WTC11 (cell line): ENCODE measurements at regions not wholly inside any gene's neighbourhood (a gene's known extent, or its start where the extent isn't known, plus 50 kb on each side); places are given as distances from the start of the nearest gene placed in this dataset.

Experiments
- FOXK1 ChIP-seq: sonication (generic); formaldehyde crosslinking; IDR thresholded peaks from 2 replicates; pipeline ENCODE4 v1.8.0; 2022; ENCODE audit warnings: mild to moderate bottlenecking, moderate library complexity, missing genetic modification reagents
- JAZF1 ChIP-seq: fragments of 250-450 bp; sonication (Bioruptor Pico); IDR thresholded peaks from 2 replicates; pipeline ENCODE4 v1.9.0; 2021; ENCODE audit warnings: moderate library complexity, mild to moderate bottlenecking, inconsistent platforms
- JUN ChIP-seq: sonication (generic); formaldehyde crosslinking; IDR thresholded peaks from 2 replicates; pipeline ENCODE4 v1.8.0; 2023; ENCODE audit warnings: mild to moderate bottlenecking, missing genetic modification reagents
- NFE2L1 ChIP-seq: sonication (generic); formaldehyde crosslinking; IDR thresholded peaks from 2 replicates; pipeline ENCODE4 v1.8.1; 2023; ENCODE audit warnings: missing genetic modification reagents
- NR2C2 ChIP-seq: sonication (generic); formaldehyde crosslinking; IDR thresholded peaks from 2 replicates; pipeline ENCODE4 v1.8.0; 2022; ENCODE audit warnings: mild to moderate bottlenecking, missing genetic modification reagents
- SP1 ChIP-seq: sonication (generic); formaldehyde crosslinking; conservative IDR thresholded peaks from 2 replicates; pipeline ENCODE4 v1.8.1; 2022; ENCODE audit warnings: missing genetic modification reagents
- TF ChIP-seq, protein P1 (sequence below): fragments of 200-600 bp; IDR thresholded peaks from 2 replicates; pipeline ENCODE4 v1.8.0; 2022; ENCODE audit warnings: antibody characterized with exemption
- TF ChIP-seq, protein P2 (sequence below): sonication (generic); formaldehyde crosslinking; IDR thresholded peaks from 2 replicates; pipeline ENCODE4 v1.8.1; 2023; ENCODE audit warnings: mild to moderate bottlenecking, missing genetic modification reagents, moderate library complexity
- TF ChIP-seq, protein P3 (sequence below): sonication (generic); formaldehyde crosslinking; IDR thresholded peaks from 2 replicates; pipeline ENCODE4 v1.8.0; 2022; ENCODE audit warnings: mild to moderate bottlenecking, missing genetic modification reagents
- TF ChIP-seq, protein P4 (sequence below): sonication (generic); formaldehyde crosslinking; IDR thresholded peaks from 2 replicates; pipeline ENCODE4 v1.8.0; 2023; ENCODE audit warnings: missing genetic modification reagents, mild to moderate bottlenecking, borderline replicate concordance
- TF ChIP-seq, protein P5 (sequence below): sonication (generic); formaldehyde crosslinking; conservative IDR thresholded peaks from 2 replicates; pipeline ENCODE4 v1.8.1; 2023; ENCODE audit warnings: mild to moderate bottlenecking, low read depth, missing genetic modification reagents, moderate library complexity
- TF ChIP-seq, protein P6 (sequence below): sonication (generic); formaldehyde crosslinking; IDR thresholded peaks from 2 replicates; pipeline ENCODE4 v1.8.1; 2023; ENCODE audit warnings: mild to moderate bottlenecking, moderate library complexity, missing genetic modification reagents

DNA sequence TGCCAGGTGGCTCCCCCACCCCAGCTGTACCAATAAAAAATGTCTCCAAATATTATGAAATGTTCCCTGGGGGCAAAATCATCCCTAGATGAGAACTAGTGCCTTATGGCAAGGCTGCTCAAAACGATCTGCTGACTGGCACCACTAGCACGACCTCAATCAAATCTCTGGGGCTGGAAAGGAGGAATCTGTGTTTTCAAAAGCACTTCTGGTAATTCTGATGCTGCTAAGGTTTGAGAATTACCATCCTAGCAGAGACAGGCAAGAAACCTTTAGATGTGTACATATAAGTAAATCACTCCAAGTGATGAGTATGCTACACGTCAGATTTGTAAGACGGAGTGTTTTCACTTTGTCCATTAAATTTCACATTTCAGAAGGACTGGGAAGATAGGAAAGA is 360.1 kb upstream of the THRB start:
- TF ChIP-seq, protein P1, sequence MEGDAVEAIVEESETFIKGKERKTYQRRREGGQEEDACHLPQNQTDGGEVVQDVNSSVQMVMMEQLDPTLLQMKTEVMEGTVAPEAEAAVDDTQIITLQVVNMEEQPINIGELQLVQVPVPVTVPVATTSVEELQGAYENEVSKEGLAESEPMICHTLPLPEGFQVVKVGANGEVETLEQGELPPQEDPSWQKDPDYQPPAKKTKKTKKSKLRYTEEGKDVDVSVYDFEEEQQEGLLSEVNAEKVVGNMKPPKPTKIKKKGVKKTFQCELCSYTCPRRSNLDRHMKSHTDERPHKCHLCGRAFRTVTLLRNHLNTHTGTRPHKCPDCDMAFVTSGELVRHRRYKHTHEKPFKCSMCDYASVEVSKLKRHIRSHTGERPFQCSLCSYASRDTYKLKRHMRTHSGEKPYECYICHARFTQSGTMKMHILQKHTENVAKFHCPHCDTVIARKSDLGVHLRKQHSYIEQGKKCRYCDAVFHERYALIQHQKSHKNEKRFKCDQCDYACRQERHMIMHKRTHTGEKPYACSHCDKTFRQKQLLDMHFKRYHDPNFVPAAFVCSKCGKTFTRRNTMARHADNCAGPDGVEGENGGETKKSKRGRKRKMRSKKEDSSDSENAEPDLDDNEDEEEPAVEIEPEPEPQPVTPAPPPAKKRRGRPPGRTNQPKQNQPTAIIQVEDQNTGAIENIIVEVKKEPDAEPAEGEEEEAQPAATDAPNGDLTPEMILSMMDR: no peak
- TF ChIP-seq, protein P2, sequence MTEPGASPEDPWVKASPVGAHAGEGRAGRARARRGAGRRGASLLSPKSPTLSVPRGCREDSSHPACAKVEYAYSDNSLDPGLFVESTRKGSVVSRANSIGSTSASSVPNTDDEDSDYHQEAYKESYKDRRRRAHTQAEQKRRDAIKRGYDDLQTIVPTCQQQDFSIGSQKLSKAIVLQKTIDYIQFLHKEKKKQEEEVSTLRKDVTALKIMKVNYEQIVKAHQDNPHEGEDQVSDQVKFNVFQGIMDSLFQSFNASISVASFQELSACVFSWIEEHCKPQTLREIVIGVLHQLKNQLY (CRISPR knock-in tag): no peak
- TF ChIP-seq, protein P3, sequence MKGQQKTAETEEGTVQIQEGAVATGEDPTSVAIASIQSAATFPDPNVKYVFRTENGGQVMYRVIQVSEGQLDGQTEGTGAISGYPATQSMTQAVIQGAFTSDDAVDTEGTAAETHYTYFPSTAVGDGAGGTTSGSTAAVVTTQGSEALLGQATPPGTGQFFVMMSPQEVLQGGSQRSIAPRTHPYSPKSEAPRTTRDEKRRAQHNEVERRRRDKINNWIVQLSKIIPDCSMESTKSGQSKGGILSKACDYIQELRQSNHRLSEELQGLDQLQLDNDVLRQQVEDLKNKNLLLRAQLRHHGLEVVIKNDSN (CRISPR knock-in tag): no peak
- TF ChIP-seq, protein P4, sequence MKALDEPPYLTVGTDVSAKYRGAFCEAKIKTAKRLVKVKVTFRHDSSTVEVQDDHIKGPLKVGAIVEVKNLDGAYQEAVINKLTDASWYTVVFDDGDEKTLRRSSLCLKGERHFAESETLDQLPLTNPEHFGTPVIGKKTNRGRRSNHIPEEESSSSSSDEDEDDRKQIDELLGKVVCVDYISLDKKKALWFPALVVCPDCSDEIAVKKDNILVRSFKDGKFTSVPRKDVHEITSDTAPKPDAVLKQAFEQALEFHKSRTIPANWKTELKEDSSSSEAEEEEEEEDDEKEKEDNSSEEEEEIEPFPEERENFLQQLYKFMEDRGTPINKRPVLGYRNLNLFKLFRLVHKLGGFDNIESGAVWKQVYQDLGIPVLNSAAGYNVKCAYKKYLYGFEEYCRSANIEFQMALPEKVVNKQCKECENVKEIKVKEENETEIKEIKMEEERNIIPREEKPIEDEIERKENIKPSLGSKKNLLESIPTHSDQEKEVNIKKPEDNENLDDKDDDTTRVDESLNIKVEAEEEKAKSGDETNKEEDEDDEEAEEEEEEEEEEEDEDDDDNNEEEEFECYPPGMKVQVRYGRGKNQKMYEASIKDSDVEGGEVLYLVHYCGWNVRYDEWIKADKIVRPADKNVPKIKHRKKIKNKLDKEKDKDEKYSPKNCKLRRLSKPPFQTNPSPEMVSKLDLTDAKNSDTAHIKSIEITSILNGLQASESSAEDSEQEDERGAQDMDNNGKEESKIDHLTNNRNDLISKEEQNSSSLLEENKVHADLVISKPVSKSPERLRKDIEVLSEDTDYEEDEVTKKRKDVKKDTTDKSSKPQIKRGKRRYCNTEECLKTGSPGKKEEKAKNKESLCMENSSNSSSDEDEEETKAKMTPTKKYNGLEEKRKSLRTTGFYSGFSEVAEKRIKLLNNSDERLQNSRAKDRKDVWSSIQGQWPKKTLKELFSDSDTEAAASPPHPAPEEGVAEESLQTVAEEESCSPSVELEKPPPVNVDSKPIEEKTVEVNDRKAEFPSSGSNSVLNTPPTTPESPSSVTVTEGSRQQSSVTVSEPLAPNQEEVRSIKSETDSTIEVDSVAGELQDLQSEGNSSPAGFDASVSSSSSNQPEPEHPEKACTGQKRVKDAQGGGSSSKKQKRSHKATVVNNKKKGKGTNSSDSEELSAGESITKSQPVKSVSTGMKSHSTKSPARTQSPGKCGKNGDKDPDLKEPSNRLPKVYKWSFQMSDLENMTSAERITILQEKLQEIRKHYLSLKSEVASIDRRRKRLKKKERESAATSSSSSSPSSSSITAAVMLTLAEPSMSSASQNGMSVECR (CRISPR knock-in tag): no peak
- TF ChIP-seq FOXK1: no peak
- no peak for TF ChIP-seq NR2C2
- no peak for TF ChIP-seq NFE2L1 (CRISPR knock-in tag)
- TF ChIP-seq, protein P5, sequence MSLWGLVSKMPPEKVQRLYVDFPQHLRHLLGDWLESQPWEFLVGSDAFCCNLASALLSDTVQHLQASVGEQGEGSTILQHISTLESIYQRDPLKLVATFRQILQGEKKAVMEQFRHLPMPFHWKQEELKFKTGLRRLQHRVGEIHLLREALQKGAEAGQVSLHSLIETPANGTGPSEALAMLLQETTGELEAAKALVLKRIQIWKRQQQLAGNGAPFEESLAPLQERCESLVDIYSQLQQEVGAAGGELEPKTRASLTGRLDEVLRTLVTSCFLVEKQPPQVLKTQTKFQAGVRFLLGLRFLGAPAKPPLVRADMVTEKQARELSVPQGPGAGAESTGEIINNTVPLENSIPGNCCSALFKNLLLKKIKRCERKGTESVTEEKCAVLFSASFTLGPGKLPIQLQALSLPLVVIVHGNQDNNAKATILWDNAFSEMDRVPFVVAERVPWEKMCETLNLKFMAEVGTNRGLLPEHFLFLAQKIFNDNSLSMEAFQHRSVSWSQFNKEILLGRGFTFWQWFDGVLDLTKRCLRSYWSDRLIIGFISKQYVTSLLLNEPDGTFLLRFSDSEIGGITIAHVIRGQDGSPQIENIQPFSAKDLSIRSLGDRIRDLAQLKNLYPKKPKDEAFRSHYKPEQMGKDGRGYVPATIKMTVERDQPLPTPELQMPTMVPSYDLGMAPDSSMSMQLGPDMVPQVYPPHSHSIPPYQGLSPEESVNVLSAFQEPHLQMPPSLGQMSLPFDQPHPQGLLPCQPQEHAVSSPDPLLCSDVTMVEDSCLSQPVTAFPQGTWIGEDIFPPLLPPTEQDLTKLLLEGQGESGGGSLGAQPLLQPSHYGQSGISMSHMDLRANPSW (CRISPR knock-in tag): no peak
- no peak for TF ChIP-seq JAZF1 (CRISPR knock-in tag)
- TF ChIP-seq, protein P6, sequence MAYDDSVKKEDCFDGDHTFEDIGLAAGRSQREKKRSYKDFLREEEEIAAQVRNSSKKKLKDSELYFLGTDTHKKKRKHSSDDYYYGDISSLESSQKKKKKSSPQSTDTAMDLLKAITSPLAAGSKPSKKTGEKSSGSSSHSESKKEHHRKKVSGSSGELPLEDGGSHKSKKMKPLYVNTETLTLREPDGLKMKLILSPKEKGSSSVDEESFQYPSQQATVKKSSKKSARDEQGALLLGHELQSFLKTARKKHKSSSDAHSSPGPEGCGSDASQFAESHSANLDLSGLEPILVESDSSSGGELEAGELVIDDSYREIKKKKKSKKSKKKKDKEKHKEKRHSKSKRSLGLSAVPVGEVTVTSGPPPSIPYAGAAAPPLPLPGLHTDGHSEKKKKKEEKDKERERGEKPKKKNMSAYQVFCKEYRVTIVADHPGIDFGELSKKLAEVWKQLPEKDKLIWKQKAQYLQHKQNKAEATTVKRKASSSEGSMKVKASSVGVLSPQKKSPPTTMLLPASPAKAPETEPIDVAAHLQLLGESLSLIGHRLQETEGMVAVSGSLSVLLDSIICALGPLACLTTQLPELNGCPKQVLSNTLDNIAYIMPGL (CRISPR knock-in tag): no peak
- no peak for TF ChIP-seq JUN (CRISPR knock-in tag)
- TF ChIP-seq SP1 (CRISPR knock-in tag): no peak
